ENCODE measurements at regions not wholly inside any gene's neighbourhood (a gene's known extent, or its start where the extent isn't known, plus 50 kb on each side); places are given as distances from the start of the nearest gene placed in this dataset.

DNA sequence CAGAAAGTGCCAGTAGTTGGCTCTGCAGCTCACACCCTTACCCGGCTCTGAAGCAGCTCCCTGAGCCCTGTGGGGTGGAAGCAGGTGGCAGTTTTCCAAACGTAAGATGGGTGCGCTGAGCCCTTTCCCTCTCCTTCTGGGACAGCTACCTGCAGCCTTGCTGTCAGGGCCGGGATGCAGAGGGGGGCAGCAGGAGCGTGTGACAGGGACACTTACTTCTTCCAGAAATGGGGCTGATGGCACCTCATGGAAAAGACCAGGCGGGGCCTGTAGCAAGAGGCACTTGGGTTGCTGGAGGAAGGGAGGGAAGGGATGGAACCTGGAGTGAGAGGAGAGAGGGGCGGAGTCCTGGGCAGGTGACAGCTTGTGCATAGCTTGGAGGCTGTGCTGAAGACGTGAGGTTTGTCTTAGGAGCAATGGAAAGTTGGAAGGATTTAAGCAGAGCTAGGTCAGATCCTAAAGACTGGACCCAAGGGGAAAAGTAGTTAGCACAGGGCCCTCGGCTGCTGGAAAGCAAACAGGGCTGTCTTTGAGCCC lies 216.8 kb upstream of the RPL38 start (continued):
- TF ChIP-seq, protein P1, sequence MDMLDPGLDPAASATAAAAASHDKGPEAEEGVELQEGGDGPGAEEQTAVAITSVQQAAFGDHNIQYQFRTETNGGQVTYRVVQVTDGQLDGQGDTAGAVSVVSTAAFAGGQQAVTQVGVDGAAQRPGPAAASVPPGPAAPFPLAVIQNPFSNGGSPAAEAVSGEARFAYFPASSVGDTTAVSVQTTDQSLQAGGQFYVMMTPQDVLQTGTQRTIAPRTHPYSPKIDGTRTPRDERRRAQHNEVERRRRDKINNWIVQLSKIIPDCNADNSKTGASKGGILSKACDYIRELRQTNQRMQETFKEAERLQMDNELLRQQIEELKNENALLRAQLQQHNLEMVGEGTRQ (IDR thresholded peaks at IDR 0.05; ENCODE audit: low read length): no peak
- TF ChIP-seq, protein P2, sequence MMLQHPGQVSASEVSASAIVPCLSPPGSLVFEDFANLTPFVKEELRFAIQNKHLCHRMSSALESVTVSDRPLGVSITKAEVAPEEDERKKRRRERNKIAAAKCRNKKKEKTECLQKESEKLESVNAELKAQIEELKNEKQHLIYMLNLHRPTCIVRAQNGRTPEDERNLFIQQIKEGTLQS (IDR thresholded peaks at IDR 0.05; ENCODE audit: insufficient read depth, low read depth, low read length): no peak
- no peak for TF ChIP-seq CHD1 (IDR thresholded peaks at IDR 0.05; ENCODE audit: low read depth, low read length)
- no peak for TF ChIP-seq YY1 (IDR thresholded peaks at IDR 0.05; ENCODE audit: low read depth, low read length)
- TF ChIP-seq GTF2F1 (IDR thresholded peaks at IDR 0.05; ENCODE audit: borderline replicate concordance, low read depth, low read length): no peak
